GM18505 (cell line): ENCODE measurements at regions not wholly inside any gene's neighbourhood (a gene's known extent, or its start where the extent isn't known, plus 50 kb on each side); places are given as distances from the start of the nearest gene placed in this dataset.
"Not testable (repeated sequence)": the region's sequence is repeated elsewhere in the genome, so short reads cannot be mapped to it uniquely, and the experiment has no call there.

Experiments used
- ATAC-seq: cut with Tn5 transposase; IDR thresholded peaks from one replicate; pipeline ENCODE4 v1.9.1; 2021; ENCODE audit not compliant: unreplicated experiment
- POLR2A ChIP-seq: IDR thresholded peaks from 4 replicates; pipeline ENCODE4 v1.6.1; 2011; ENCODE audit warnings: borderline replicate concordance; ENCODE audit not compliant: insufficient read depth, insufficient read length; ENCODE audit errors: extremely low read depth

DNA sequence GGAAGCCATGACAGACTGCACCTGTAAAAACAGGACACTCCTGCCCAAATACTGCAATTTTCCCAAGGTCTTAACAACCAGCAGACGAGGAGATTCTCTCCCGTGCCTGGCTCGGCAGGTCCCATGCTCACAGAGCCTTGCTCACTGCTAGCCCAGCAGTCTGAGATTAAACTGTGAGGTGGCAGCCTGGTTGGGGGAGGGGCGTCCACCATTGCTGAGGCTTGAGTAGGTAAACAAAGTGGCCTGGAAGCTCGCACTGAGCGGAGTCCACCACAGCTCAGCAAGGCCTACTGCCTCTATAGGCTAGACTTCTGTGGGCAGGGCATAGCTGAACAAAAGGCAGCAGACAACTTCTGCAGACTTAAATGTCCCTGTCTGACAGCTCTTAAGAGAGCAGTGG lies 80.3 kb downstream of the ANXA5 start:
- not testable (repeated sequence) for ATAC-seq

DNA sequence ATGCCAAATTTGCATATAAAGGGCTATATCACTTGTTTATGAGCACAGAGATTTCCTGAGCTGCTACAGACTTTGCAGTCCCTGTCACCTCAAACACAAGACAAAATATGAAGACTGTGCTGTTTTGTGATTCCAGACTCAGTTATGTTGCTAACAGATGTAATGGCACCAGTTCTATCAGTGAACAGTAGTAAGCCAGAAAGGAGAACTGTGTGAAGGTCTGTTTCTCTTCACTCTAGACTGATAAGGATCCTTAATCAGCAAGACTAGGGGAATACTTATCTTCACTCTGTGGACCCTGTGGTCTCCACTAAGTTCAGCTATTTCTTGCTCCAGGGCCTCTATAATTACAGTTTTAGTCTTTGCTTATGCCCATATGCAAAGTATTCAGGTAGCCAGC lies 82.7 kb downstream of the ANXA5 start:
- TF ChIP-seq POLR2A, result no peak
- no peak for ATAC-seq

DNA sequence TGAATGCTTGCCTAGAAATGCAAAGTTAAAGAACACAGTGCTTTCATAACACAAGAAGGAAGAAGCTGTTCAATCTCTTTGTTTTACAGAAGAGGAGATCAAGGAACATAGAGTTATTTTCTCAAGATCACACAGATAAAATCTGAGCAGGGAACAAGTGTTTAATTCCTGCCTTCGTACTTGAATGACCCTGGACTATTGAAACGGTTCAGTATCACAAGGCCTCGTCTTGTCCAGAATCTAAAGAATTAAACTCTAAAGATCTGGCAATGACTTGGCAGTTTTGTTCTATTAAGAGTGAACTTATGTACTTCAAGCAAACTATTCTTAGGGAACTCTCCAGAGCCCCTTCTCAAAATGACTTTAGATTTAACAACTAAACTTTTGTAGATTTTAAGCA lies 97.7 kb downstream of the ANXA5 start:
- no peak for ATAC-seq
- TF ChIP-seq POLR2A, result no peak

DNA sequence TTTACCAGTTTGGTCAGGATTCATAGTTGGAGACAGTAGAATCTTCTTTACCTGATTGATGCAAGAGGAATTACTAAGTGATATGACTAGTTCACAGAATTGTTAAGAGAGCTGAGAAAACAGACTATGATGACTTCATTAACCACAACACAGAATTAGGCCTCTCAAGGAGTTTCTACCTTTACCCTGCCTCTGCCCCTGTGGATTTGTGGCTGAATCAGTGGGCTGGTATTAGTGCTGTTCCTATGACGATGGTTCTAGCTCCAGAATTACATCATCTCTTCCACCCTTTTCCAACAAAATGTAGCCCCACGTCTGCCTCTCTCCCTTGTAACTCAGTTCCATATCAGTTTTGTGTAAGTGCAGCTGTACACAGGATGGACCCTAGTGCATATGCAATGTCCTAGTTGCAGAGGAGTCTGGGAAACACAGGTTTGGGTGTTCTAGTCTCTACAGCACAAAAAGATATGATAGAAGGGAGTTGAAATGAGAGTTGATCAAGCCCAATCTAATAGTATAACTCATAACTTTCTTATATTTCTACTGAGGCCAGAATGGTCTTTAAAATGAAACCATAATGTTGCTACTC lies 99.3 kb downstream of the ANXA5 start:
- ATAC-seq, result no peak
- TF ChIP-seq POLR2A, result no peak

DNA sequence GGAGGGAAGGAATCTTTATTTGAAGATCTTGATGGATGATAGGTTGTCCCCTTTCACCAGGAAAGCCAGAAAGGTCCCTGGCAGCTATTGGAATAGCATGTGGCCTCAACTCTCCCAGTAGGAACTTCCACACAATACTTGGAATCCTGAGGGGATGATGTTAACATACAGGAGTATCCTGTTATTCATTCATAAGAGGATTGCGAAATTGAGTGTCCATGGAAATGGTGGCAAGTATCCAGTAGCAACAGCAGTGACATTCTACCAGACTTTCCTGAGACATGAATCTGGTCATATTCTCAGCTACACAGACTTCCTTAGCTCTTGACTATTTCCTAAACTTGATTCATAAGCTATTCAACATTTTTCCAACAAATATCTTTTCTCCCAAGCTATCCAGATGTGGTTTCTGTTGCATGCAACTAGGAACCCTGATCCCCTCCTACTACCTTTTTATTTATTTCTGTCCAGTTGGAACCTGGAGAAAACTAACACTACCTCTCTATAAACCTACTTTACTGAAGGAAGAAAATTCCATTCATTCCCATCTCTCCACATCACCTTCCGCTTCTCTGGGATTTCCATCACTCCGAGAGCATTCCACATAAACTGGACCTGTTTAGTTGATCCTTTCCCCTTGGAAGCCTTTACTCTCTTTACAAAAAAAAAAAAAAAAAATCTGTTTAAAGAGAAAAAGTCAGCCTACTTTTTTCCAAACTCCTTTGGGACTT lies 101.8 kb downstream of the ANXA5 start:
- no peak for TF ChIP-seq POLR2A
- no peak for ATAC-seq

DNA sequence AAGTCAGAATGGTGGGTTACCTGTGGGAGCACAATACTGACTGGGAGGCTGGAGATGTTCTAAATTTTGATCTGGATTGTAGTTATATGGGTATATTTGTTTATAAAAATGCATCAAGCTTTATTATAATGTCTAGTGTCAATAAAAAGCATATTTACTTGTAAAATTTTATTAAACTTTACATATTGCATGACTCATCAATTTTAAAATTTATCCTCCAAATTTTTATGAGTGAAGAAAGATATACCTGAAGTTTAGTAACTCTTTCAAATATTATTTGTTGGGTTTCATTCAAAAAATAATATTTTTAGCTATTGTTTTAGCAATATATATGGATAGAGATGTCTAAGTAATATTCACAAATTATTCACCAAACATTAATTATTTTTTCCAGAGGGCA lies 103.0 kb downstream of the ANXA5 start:
- no peak for ATAC-seq
- no peak for TF ChIP-seq POLR2A

DNA sequence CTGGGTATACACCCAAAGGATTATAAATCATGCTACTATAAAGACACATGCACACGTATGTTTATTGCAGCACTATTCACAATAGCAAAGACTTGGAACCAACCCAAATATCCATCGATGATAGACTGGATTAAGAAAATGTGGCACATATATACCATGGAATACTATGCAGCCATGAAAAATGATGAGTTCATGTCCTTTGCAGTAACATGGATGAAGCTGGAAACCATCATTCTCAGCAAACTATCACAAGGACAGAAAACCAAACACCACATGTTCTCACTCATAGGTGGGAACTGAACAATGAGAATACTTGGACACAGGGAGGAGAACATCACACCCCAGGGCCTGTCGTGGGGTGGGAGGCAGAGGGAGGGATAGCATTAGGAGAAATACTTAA lies 104.5 kb downstream of the ANXA5 start:
- ATAC-seq, result not testable (repeated sequence)

DNA sequence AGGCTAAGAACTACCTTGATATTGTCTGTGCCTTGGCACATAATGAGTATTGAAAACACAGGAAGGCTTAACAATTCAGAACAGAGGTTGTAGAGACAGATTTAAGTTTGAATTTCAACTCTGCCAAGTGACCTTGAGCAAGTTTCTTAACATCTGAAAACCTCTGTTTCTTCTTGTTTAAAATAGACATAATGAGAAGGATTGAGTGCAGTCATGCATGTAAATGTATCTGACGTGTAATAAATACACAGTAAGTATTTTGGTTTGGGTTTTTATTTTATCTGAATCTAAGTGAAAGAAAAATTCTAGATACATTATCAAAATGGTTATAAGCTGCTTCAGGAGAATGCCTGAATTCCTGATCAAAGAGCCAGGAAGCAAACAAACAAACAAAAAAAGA lies 111.9 kb downstream of the ANXA5 start:
- no peak for ATAC-seq
- no peak for TF ChIP-seq POLR2A

DNA sequence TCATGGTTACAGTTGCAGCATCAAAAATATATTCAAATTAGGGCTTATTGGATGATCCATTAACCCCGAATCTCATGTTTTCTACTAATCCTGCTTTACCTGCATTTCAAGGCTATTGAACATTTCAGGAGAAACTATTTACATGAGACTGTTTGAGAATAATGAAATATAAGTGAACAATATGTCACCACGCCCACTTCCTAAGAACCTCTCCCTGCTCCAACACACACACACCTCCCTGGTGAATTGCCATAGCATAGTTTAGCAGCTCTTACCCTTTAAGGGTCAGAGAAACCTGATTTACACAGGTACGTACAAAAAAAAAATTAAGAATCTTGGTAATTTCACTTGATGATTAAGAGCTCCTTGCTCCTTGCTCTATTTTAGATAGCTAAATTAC lies 113.4 kb downstream of the ANXA5 start:
- TF ChIP-seq POLR2A, result no peak
- no peak for ATAC-seq

DNA sequence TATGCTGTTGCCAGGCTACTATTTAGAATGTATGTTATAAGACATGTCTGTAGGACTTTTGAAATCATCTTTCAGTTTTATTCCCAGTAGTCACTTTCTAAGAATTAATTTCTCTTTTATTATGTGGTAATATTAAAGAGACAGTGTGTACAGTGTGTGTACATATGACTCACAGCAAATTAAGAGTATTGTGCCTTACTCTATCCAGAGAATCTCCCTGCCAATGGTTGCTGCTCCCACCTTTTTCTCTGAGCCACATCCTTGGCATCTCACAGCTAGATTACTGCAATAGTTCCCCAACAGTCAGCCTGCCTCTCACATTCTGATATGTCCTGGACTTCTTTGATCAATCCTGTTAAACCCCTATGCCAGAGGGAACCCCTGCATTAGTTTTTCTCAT lies 114.5 kb downstream of the ANXA5 start:
- TF ChIP-seq POLR2A, result no peak
- no peak for ATAC-seq

DNA sequence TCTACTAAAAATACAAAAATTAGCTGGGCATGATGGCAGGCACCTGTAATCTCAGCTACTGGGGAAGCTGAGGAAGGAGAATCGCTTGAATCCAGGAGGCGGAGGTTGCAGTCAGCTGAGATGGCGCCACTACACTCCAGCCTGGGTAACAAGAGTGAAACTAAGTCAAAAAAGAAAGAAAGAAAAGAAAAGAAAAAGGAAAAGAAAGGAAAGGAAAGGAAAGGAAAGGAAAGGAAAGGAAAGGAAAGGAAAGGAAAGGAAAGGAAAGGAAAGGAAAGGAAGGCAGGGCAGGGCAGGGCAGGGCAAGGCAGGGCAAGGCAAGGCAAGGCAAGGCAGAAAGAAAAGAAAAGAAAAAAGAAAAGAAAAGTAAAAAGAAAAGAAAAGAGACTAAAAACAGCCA lies 121.4 kb downstream of the ANXA5 start:
- not testable (repeated sequence) for ATAC-seq

DNA sequence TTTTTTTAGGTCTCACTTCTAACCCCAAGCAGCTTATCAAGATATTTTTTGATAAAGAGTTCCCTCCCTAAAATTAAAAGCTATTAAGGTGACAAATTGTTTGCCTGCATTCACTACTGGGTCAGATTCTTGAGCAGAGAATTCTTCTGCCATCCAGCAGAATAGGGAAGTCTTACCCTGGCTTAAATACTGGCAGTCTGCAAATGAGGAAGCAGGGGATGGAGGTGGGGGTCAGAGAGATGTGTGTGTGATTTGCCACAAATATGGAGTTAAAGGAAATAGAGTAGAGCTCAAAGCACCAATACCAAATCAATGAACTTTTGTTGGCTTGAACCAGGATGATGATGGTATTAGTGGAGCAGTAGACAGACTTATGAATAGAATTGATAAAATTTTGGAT lies 122.2 kb downstream of the ANXA5 start:
- no peak for ATAC-seq
- TF ChIP-seq POLR2A, result no peak

DNA sequence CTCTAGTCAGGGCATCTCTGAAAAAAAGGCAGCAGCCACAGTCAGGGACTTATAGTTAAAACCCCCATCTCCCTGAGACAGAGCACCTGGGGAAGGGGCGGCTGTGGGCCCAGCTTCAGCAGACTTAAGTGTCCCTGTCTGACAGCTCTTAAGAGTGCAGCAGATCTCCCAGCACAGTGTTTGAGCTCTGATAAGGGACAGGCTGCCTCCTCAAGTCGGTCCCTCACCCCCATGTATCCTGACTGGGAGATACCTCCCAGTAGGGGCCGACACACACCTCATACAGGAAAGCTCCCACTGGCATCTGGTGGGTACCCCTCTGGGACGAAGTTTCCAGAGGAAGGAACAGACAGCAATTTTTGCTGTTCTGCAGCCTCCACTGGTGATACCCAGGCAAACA lies 129.0 kb downstream of the ANXA5 start:
- no peak for TF ChIP-seq POLR2A
- no peak for ATAC-seq

DNA sequence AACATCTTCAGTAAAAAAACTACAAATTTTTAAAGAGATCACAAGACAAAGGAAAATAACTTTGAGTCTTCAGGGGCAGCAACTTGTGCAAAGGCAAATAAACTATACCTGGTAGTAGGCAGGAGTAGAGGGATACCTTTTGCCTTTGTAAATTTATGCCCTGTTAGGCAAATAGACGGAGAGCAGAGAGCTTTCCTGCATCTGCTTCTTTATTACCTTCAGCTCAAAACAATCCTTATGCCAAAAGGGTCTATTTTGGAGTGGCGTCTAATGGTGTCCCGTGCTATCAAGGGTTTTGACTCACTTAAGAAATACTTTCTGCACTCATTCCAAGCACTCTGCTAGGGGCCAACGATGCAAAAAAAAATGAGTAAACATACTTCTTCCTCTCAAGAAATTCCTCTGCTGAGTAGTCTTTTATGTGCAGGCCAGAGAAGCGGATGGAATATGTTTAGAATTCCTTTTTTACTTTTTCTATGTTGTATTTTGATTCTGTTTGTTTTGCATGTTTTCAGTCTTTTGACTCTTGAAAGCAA lies 131.9 kb downstream of the ANXA5 start:
- ATAC-seq, result no peak
- TF ChIP-seq POLR2A, result no peak

DNA sequence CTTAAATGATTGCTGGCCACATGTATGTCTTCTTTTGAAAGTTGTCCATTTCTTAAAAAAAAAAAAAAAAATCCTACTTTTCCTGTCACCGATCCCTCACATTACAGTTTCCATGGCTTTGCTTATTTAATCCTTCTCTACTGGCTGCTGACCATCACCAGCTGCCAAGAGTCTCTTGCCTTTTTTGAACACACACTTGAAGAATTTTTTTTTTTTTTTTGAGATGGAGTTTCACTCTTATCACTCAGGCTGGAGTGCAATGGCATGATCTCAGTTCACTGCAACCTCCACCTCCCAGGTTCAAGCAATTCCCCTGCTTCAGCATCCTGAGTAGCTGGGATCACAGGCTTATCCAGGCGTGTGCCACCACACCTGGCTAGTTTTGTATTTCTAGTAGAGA lies 134.0 kb downstream of the ANXA5 start:
- no peak for ATAC-seq
- no peak for TF ChIP-seq POLR2A

DNA sequence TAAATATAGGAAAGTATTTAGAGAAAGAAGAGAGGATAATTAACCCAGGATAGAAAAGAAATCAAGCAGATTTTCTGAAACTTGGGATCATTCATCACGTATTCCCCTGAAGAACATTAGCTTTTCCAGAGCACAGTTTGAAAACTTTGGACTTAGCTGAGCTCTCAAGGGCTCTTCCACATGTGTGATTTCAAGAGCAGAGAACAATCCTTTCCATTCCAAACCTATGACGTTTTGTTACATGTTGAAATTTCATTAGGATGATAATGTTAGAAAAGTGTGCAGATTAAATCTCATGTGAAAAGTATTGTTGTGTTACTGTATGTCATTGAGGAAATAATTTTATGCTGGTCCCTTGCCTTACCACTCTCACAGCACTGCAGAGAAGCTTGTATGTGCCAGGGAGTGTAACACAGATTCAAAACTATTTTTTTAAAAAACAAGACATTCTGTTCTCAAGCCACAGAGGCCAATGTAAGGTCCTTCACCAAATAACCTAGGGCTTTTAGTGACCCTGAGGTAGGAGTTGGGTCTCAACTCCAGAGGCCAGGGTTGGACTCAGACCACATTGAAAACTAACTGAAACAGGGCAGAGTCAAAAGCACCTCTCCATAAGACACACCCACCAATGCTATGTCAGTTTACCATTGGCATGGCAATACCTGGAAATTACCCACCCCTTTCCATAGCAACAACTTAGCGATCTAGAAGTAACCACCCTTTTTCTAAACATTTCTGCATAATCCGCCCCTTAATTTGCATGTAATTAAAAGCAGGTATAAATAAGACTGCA lies 141.3 kb downstream of the ANXA5 start:
- TF ChIP-seq POLR2A, result no peak
- ATAC-seq, result no peak
